ENCODE measurements at regions not wholly inside any gene's neighbourhood (a gene's known extent, or its start where the extent isn't known, plus 50 kb on each side); places are given as distances from the start of the nearest gene placed in this dataset.
A peak's percentile ranks its signal among the peaks of the same experiment; 100 is the strongest.

GRCh38 chr22:22171357-22172218, 73.0 kb upstream of the VPREB1 start:
- Histone ChIP-seq H3K36me3 (no peaks in the 10 kb centered on the region), H3K27ac (no peak overlapping the region), H3K4me3 (no peak overlapping the region), H3K9me3 (no peaks in the 10 kb centered on the region), H3K4me1 (peaks cover 0 to 8% (median 3%) of the 10 kb centered on the region in 4 donors), H3K27me3 (no peaks in the 10 kb centered on the region)
- peak in 2 of 6 experiments; percentile 7 to 9 for TF ChIP-seq CTCF (IDR thresholded peaks at IDR 0.05)
- no peak for TF ChIP-seq POLR2A (IDR thresholded peaks at IDR 0.05)
- no peak for DNase-seq

- Histone ChIP-seq H3K9me3 (no peaks in the 10 kb centered on the region), H3K27ac (peak overlapping the region in 1 of 4 donors; percentile 31), H3K27me3 (no peaks in the 10 kb centered on the region), H3K4me3 (no peak overlapping the region), H3K36me3 (no peaks in the 10 kb centered on the region), H3K4me1 (peaks cover 0 to 10% (median 4%) of the 10 kb centered on the region in 4 donors)
- DNase-seq = no peak
- TF ChIP-seq CTCF (IDR thresholded peaks at IDR 0.05) = no peak
- no peak for TF ChIP-seq POLR2A (IDR thresholded peaks at IDR 0.05)
Measured at GRCh38 chr22:22169923-22170322, 74.7 kb upstream of the VPREB1 start.

GRCh38 chr22:22168941-22169867, 75.4 kb upstream of the VPREB1 start:
- no peaks in the 10 kb centered on the region for H3K27me3 ChIP-seq
- H3K4me3 ChIP-seq = no peak overlapping the region
- H3K4me1 ChIP-seq = peaks cover 0 to 11% (median 4%) of the 10 kb centered on the region in 4 donors
- DNase-seq = no peak
- no peaks in the 10 kb centered on the region for H3K9me3 ChIP-seq
- H3K27ac ChIP-seq = peak overlapping the region in 2 of 4 donors; percentile 72
- H3K36me3 ChIP-seq = no peaks in the 10 kb centered on the region
- no peak for TF ChIP-seq POLR2A (IDR thresholded peaks at IDR 0.05)

GRCh38 chr22:22168190-22168940, 76.2 kb upstream of the VPREB1 start:
- no peaks in the 10 kb centered on the region for H3K9me3 ChIP-seq
- TF ChIP-seq POLR2A (IDR thresholded peaks at IDR 0.05) (no peak), CTCF (IDR thresholded peaks at IDR 0.05) (no peak)
- H3K4me1 ChIP-seq = peaks cover 0 to 11% (median 4%) of the 10 kb centered on the region in 4 donors
- H3K27ac ChIP-seq = peak overlapping the region in 3 of 4 donors; percentile 9 to 72 (median 72)
- no peaks in the 10 kb centered on the region for H3K27me3 ChIP-seq
- peak in 2 of 3 donors; percentile 50 to 51 for DNase-seq
- H3K4me3 ChIP-seq = peak overlapping the region; percentile 1 to 34 (median 13)
- no peaks in the 10 kb centered on the region for H3K36me3 ChIP-seq

- peak overlapping the region in 3 of 4 donors; percentile 1 to 34 (median 11) for H3K4me3 ChIP-seq
- H3K27me3 ChIP-seq = no peaks in the 10 kb centered on the region
- no peaks in the 10 kb centered on the region for H3K36me3 ChIP-seq
- peak in 2 of 3 donors; percentile 88 for DNase-seq
- no peak for TF ChIP-seq CTCF (IDR thresholded peaks at IDR 0.05)
- no peak for TF ChIP-seq POLR2A (IDR thresholded peaks at IDR 0.05)
- H3K27ac ChIP-seq = peak overlapping the region in 3 of 4 donors; percentile 9 to 72 (median 72)
- H3K9me3 ChIP-seq = no peaks in the 10 kb centered on the region
- peaks cover 0 to 11% (median 4%) of the 10 kb centered on the region in 4 donors for H3K4me1 ChIP-seq
Measured at GRCh38 chr22:22167791-22168189, 76.8 kb upstream of the VPREB1 start.

Measured in Peyer's patch (tissue), 4 donors.